Superior temporal gyrus (tissue), 1 donor: ENCODE measurements at regions not wholly inside any gene's neighbourhood (a gene's known extent, or its start where the extent isn't known, plus 50 kb on each side); places are given as distances from the start of the nearest gene placed in this dataset.
A peak's percentile ranks its signal among the peaks of the same experiment; 100 is the strongest.

Experiments
- DNase-seq: peaks from one replicate; pipeline ENCODE4 v3.0.0-alpha.2; 2016; ENCODE audit errors: extremely low spot score

GRCh38 chr20:50313827-50314677 lies 123.4 kb downstream of the CEBPB start:
- no peak for DNase-seq

GRCh38 chr20:50314678-50315335 lies 124.2 kb downstream of the CEBPB start:
- no peak for DNase-seq

DNA sequence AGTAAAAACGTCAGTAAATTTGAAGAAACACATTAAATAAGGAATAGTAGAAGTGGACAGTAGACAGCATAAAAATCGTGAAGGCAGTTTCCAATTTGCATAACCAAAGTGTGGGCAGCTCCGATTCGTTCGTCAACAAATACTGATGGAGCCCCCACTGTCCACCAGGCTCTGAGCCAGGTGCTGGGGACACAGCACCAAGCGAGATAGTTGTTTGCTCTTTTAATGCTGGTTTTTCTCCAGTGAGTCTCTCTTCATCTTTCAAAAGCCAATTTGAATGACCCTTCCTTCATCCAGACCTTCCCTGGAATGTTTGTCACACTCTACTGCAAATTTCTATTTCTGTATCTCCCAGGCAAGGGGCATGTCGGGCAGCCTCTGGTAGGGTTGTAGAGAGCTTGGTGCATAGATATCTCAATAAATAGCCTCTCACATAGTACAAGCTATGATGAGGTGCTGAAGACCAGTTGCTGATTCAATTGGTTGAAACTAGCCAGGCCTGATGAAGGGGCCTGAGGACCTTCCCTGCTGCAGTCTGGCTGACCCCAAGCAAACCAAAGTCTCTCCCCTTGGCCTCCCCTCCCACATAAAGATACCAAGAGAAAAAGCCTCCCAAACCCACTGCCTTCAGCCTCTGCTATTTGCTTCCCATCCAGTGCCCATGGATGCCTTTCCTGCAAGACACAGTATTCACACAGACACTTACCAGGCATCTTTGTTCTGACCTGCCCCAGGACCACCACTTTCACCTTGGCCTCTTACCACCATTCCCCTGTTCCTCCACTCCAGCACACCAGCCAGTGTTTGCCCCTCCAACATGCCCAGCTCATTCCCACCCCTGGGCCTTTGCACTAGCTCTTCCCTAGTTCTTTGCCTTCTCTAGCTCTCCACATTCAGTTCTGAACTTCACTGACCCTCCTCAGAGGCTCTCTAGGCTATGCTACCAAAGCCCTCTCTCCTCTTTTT lies 125.2 kb downstream of the CEBPB start:
- no peak for DNase-seq

DNA sequence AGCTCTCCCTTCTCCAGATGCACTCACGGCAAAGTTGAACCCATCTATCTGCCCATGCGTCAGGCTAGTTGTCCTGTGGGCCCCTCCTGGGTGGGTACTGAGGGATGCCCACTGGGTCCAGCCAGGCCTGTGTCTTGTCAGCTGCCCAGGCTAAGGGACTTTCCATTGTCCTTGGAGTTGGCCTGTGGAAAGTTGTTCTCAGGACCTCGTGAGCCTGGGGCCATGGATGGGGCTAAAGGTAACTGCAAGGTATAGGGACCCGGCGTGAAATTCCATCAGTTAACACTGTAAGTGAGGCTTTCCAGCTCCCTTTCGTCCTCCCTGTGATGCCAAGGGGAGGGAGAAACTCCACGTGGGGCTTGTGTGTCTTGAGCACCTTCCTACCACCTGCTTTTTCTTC lies 126.5 kb downstream of the CEBPB start:
- no peak for DNase-seq

- no peak for DNase-seq
Observed at GRCh38 chr20:50317609-50318008, 127.0 kb downstream of the CEBPB start.

- DNase-seq = no peak
Observed at GRCh38 chr20:50318710-50319109, 128.1 kb downstream of the CEBPB start.

GRCh38 chr20:50320005-50320900 lies 129.6 kb downstream of the CEBPB start:
- no peak for DNase-seq

DNA sequence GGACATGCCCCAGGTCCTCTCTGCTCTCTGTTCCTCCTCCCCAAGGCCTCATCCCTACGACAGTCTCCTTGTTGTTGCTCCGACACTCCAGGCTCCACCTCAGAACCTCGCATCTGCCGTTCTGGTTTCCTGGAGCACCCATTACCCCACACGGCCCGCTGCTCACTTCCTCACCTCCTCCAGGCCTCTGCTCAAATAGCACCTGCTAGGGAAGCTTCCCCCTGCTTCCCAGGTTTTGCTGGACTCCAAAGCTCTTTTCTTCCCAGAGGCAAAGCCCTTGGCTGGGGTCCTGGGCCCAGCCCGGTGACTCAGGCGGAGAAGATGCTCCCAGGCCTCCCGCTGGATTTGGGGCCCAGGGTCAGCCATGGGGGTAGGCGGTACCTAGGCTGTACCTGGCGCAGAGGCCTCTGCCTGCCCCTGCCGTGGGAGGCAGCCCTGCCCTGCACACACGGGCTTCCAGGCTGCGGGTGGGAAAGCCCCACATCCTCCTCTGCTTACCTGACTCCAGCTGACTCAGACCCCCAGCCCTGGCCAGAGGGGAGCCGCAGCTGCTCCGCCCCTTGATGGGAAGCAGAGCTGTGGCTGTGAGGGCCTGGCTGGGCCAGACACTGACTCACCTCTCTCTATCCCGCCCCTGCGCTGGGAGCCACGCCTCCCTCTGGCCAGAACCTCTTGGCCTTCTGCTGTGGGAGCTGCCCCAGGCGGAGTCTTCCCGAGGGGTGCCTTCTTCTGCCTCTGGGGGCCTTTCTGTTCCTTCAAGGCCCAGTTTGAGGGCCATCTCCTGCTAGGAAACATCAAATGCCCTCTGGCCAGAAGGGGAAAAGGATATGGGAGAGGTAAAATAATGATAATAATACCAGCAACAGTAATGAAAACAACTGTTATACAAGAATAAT lies 130.5 kb downstream of the CEBPB start:
- no peak for DNase-seq

DNA sequence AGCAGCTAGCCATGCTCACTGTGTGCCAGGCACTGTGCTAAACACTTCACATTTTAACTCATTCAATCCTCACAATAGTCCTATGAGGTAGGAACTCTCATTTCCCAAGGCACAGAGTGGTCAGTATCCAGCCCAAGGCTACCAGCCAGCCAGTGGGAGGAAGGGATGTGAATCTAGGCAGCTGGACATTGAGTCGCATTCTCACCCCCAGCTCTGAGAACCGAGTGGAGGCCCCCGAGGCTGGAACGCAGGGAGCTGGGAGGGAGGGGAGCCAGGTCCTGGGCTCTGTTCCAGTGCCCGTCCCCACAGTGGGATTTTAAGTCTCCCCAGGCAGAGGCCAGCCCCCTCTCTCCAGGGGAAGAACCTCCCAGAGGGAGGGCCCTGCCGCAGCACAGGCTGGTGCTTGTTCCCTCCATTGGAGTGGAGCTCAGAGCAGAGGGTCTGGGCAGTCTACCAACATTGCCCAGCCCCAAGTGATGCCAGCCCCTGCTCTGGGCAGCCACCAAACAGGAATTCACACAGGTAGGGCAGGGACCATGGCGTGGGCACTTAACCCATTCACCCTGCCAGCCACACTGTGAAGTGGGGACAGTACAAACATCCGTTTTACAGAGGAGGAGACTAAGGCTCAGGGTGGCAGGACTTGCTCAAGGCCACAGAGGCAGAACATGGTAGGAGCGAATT lies 131.3 kb downstream of the CEBPB start:
- no peak for DNase-seq

DNA sequence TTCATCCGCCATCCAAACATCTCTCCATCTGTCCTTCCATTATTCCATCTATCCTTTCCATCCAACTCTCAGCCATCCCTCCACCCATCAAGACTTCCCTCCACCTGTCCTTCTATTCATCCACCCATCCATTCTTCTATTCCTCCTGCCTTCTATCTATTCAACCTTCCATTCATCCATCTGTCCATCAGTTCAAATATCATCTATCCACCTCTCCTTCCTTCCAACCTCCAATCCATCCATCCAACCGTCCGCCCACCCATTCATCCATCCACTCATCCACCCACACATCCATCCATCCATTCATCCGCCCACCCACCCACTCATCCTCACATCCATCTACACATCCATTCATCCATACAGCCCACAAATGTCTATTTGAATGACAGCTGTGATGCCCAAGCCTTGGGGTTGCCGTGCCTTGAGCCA lies 132.1 kb downstream of the CEBPB start:
- no peak for DNase-seq

- DNase-seq = no peak
Observed at GRCh38 chr20:50323209-50323608, 132.6 kb downstream of the CEBPB start.

- DNase-seq = no peak
Observed at GRCh38 chr20:50323777-50324775, 133.4 kb downstream of the CEBPB start.

GRCh38 chr20:50325215-50325614 lies 134.6 kb downstream of the CEBPB start:
- no peak for DNase-seq

DNA sequence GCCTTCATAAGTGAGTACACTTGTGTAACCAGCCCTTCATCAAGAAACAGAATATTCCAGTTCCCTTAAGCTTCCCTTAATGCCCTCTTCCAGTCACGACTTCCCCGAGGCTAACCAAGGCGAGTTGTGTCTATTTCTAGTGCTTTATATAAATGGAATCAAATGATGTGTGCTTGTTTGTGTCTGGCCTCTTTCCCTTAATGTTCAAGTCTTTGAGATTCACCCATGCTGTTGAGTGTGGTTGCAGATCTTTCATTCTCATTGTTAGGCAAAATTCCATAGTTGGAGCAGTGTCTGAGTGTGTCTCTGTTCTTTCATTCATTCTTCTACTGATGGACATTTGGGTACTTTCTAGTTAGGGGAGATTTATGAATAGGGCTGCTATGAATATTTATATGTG lies 135.0 kb downstream of the CEBPB start:
- peak; percentile 55 for DNase-seq

- no peak for DNase-seq
Observed at GRCh38 chr20:50327666-50328065, 137.0 kb downstream of the CEBPB start.

DNA sequence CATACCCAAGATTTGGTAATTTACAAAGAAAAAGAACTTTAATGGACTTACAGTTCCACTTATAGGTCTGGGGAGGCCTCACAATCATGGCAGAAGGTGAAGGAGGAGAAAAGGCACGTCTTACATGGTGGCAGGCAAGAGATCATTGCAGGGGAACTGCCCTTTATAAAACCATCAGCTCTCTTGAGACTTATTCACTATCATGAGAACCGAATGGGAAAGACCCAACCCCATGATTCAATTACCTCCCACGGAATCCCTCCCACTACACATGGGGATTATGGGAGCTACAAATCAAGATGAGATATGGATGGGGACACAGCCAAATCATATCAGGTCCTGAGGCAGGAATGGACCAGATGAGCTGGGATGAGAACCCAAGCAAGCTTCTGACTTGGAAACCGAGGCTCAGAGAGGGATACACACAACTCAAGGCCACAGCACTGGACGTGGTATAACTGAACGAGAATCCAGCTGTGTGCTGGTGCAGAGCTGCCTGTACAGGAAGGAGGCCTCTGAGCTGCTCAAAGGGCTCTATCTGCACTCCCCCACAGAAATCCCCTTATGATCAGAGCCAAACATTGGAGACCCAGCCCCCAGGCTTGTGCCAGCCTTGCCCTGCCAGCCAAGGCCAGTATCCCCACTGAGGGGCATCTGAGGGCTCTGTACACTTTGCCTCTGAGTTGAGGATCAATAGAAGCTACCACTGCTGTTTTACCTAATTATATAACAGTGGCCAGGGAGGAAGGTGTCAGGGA lies 137.8 kb downstream of the CEBPB start:
- DNase-seq = no peak
